GM13976 (cell line): ENCODE measurements at regions not wholly inside any gene's neighbourhood (a gene's known extent, or its start where the extent isn't known, plus 50 kb on each side); places are given as distances from the start of the nearest gene placed in this dataset.

Experiments used
- DNase-seq: peaks from one replicate; pipeline ENCODE4 v3.0.0; 2012; ENCODE audit warnings: low spot score
- in situ Hi-C: fragments of 300-500 bp; cut with MboI; formaldehyde crosslinking; loops from one replicate; pipeline ENCODE4 v1.12.0; 2022; ENCODE audit warnings: low sequenced_read_pairs, mixed read lengths, inconsistent platforms; ENCODE audit not compliant: unreplicated experiment
- TF ChIP-seq, protein P1 (sequence below): IDR thresholded peaks from 2 replicates; pipeline ENCODE4 v1.5.1; 2012; ENCODE audit warnings: borderline replicate concordance, mild to moderate bottlenecking; ENCODE audit not compliant: insufficient read depth; ENCODE audit errors: extremely low read depth, missing control alignments, control extremely low read depth

DNA sequence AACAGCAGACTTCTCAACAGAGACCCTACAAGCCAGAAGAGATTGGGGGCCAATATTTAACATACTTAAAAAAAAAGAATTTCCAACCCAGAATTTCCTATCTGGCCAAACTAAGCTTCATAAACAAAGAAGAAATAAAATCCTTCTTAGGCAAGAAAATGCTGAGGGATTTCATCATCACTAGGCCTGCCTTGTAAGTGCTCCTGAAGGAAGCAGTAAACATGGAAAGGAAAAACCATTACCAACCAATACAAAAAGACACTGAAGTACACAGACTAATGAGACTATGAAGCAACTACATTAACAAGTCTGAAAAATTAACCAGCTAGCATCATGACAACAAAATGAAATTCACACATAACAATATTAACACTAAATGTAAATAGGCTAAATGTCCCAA lies 947.9 kb upstream of the CHORDC1 start:
- TF ChIP-seq, protein P1, sequence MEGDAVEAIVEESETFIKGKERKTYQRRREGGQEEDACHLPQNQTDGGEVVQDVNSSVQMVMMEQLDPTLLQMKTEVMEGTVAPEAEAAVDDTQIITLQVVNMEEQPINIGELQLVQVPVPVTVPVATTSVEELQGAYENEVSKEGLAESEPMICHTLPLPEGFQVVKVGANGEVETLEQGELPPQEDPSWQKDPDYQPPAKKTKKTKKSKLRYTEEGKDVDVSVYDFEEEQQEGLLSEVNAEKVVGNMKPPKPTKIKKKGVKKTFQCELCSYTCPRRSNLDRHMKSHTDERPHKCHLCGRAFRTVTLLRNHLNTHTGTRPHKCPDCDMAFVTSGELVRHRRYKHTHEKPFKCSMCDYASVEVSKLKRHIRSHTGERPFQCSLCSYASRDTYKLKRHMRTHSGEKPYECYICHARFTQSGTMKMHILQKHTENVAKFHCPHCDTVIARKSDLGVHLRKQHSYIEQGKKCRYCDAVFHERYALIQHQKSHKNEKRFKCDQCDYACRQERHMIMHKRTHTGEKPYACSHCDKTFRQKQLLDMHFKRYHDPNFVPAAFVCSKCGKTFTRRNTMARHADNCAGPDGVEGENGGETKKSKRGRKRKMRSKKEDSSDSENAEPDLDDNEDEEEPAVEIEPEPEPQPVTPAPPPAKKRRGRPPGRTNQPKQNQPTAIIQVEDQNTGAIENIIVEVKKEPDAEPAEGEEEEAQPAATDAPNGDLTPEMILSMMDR: no peak
- in situ Hi-C loops: no loop called here
- DNase-seq: no peak

DNA sequence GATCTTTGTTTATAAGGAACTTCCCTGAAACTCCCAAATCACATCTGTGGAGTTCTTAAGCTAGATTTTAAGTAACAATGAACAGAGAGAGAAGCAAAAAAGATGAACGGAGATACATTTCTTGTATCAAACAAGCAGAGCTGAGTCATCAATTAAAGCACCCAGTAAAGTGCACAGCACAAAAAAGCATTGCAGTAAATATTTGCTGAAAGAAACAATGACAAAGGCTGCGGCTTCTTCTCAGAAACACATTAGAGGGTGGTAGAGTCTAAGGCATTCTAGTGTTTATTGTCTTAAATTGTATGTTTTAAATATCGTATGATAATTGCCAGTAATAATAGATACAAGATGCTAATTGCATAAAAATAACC lies 941.6 kb upstream of the CHORDC1 start:
- no peak for DNase-seq
- TF ChIP-seq, protein P1: no peak

DNA sequence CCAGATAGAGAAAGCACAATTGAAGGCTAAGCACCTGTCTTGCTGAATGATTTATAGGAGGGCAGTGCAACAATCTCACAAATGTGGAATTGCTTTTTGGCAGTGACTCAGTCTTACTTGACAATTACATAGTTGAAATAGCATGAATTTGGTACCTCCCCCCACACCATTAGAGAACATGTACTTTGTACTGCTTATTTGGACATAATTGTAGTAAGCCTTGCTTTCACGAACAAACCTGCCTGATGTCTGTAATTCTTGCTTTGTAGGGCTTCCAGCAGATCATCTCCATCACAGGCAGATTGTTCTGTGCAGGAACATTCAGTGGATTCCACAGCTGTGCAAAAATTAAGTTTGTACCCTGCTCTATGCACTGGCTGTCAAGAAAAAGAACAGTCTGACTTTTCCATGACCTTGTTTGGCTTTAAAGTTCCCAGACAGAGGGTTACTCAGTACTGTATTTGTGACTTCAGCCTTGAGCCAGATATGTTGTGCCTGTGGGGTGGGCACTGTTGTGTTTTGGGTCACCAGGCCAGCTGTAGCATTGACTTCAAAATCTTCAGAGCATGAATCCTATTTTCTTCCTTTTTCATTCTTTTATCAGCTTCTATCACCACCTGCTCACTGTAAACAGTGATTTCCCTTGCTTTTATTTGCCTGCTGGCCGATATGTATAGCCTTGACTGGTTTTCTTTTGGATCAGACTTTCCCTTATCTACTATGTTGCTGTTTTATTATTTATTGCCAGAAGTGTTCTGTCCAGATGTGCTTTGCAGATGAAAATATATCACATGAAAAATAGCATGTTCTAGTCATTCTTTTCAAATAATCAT lies 941.0 kb upstream of the CHORDC1 start:
- TF ChIP-seq, protein P1: no peak
- DNase-seq: no peak
- in situ Hi-C loops: no loop called here

More for the DNA sequence above, 941.6 kb upstream of the CHORDC1 start:
- in situ Hi-C loops: no loop called here

DNA sequence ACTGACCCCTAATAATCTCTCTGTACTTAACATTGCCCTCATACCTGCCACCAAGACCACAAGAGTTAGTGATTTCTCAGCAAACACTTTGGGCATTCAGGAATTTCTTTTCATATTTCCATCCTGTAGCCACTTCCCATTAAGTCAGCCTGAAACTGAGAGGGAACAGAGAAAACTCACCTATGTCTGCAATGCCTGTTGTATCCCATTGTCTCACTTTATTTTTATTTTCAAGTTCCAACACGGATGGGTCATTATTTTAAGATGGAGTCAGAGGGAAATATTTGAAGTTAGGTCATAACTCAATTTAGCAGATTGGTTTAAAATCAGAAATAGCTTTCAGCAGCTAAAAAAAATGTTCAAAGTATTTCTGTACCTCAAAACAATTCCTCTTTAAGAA lies 937.8 kb upstream of the CHORDC1 start:
- in situ Hi-C loops: no loop called here
- TF ChIP-seq, protein P1: no peak
- DNase-seq: no peak

DNA sequence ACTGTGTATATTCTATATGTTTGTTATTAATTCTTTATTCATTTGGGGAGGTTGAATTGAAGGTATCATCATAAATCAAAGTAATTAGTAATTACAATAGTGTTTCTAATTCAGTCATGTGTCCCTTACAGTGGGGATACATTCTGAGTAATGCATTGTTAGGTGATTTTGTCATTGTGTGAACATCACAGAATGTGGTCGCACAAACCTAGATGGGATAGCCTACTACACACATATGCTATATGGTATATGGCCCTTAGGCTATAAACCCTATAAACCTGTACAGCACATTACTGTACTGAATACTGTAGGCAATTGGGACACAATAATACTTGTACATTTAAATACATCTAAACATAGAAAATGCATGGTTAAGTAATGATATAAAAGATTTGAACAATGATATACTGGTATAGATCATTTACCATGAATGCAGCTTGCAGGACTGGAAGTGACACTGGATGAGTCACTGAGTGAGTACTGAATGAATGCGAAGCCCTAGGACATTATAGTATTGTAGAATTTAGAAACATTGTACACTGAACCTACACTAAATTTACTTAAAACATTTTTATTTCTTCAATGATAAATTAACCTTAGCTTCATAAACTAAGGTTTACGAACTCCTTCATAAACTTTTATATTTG lies 936.2 kb upstream of the CHORDC1 start:
- in situ Hi-C loops: no loop called here
- TF ChIP-seq, protein P1: no peak
- no peak for DNase-seq

DNA sequence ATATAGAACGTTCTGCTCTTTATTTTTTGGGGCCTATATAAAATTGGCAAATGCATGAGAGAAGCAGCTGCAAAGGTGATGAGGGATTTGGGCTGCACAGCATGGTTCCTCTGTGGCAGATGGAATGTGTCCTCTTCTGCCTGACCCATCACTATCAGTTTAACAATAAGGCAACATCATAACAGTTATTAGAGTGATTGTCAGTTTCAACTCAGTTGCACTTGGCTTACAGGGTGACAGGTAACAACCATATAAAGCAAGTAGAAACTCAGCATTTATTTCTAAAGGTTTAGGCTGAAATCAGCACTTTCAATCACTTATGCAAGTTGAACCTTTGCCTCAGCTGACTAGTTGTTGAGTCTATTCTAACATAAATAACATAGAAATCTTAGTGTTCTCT lies 935.4 kb upstream of the CHORDC1 start:
- in situ Hi-C loops: no loop called here
- DNase-seq: no peak
- TF ChIP-seq, protein P1: no peak
